Stimulated activated CD4-positive, alpha-beta T cell treated with anti-CD3 and anti-CD28 coated beads, TNF-alpha, amount 100 ng/mL, for 1 hour (primary cell): ENCODE measurements at regions not wholly inside any gene's neighbourhood (a gene's known extent, or its start where the extent isn't known, plus 50 kb on each side); places are given as distances from the start of the nearest gene placed in this dataset.

Experiments
- DNase-seq, 3 donors: peaks; one replicate each; pipeline ENCODE4 v3.0.0-alpha.2; 2020; ENCODE audit warnings: low read depth in 3 of 3, low spot score in 1 of 3

- no peak for DNase-seq
Observed at GRCh38 chr2:41872646-41873045, 175.2 kb upstream of the PKDCC start.

- DNase-seq: no peak
Observed at GRCh38 chr2:41873102-41874031, 174.5 kb upstream of the PKDCC start.

GRCh38 chr2:41877114-41877678 lies 170.6 kb upstream of the PKDCC start:
- DNase-seq: no peak

DNA sequence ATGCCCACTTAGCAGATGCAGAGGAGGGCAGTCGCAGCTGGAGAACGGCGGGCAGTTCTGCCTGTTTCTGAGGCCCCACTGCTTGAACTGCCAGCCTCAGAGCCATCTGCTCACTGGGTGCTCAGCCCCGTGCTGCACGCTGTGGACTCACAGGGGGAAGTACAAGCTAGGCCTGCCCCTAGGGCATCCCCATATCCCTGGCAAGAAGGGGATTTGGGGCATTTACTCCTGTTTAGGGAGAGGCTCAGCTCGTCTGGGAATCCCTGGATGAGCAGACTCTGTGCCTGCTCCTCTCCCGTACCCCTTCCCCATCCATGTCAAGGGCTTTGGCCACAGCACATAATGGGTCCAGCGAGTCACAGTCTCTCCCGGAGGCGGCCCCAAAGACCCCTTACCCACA lies 169.8 kb upstream of the PKDCC start:
- DNase-seq: no peak

DNA sequence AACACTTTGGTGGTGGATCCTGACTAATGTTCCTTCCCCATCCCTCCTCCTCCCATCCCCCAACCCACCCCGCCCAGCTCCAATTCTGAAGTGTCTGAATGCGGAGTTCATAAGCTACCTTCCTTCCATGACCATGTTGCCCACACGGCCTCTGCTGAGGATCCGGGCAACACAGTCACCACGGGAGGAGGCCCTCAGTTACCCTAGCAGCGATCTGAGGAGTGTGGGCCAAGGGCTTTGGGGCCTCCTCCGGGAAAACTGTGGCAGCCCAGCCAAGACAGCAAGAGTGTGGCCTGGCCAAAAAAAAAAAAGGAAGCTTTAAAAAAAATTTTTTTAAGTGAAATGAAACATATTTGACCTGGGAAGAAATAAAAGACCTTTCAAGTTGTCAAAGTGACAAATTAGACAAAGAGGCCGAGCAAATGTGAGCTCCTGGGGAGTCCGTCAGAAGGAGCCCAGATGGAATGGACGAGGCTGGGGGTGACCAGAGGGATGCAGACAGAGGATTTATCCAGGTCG lies 169.0 kb upstream of the PKDCC start:
- DNase-seq: no peak

GRCh38 chr2:41879235-41879916 lies 168.4 kb upstream of the PKDCC start:
- no peak for DNase-seq

GRCh38 chr2:41880561-41881243 lies 167.1 kb upstream of the PKDCC start:
- DNase-seq: no peak

- DNase-seq: no peak
Observed at GRCh38 chr2:41881249-41881648, 166.6 kb upstream of the PKDCC start.

GRCh38 chr2:41884718-41885117 lies 163.1 kb upstream of the PKDCC start:
- DNase-seq: no peak

DNA sequence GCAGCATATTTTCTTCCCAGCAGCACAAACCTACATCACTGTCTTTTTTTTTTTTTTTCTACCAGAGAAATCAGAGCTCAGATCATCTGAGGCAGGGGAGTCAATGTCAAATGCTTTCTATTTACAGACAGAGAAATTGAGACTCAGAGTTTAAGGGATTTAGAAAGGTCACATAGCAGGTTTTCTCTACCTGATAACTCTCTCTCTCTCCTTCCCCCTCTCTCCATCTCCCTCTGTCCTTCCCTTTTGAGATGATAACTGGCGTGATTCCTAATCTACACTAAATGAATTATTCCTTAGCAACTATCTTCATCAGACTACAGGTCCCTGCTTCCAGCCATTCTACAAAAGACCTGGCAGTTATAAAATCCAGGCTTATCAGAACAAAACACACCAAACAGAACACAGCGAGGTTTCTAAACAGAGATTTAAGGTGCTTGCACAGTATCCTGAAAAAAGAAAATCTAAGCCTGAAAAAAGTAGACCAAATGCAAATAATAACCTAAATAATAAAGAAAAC lies 161.6 kb upstream of the PKDCC start:
- no peak for DNase-seq

DNA sequence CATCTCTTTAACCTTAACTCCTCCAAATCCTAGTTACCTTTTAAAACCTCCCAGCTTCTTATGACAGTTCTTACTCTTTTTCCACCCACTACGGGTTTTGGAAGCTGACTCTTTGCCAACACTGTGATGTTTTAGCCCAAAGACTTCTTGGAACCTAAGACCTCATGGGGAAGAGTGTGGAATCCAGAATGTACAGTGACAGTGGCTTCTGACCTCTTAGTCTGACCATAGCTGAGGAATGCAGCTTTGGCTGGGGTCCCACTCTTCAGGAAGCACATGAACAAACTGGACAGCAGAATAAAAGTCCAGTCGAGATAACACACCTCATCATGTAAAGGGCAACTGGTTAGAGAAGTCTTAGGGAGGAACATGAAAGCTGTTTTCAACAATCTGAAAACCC lies 161.1 kb upstream of the PKDCC start:
- DNase-seq: no peak

DNA sequence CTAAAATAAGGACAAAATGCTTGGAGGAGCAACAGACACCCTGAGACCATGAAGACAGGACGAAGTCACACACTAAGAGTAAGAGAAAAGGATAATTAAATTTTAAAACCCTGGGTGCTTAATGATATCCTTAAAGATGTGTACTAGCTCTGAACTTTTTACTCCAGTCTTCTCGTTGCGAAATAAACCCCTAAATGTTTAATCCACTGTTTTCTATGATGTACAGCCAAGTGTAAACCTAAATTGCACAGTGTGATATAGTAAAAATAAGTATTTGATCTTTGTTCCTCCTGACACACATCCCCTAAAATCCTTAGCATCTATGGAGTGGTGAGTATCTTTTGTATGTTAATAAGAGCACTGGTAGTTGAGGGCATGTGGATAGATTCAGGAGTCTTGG lies 157.5 kb upstream of the PKDCC start:
- no peak for DNase-seq

GRCh38 chr2:41892476-41892875 lies 155.3 kb upstream of the PKDCC start:
- DNase-seq: no peak

DNA sequence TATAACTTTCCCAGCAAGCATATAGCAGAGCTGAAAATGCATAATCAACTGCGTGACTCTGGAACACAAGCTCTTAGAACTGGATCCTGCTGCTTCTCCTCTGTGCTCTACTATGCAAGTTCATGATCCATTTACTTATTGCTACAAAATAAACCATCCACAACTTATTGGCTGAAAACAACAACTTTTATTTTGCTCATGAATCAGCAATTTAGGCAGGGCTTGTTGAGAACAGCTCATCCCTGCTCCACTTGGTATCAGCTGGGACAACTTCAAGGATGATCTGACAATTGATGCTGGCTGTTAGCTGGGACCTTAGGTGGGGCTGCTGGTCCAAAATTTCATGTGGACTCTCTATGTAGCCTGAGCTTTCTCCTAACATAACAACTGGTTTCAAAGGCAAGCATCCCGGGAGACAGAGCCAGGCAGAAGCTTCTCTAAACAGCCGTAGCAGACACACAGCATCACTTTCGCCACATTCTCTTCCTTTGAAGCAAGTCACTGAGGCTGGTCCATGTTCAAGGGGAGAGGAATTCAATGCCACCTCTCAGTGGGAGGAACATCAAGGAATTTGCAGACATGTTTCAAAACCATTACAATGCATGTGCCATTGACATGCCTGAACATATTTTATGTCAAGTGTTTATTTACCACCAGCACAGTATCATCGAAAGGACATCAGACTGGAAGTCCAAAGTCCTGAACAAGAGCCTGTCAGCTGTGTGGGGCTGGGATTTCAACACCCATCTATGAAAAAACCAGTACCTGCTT lies 153.1 kb upstream of the PKDCC start:
- no peak for DNase-seq

DNA sequence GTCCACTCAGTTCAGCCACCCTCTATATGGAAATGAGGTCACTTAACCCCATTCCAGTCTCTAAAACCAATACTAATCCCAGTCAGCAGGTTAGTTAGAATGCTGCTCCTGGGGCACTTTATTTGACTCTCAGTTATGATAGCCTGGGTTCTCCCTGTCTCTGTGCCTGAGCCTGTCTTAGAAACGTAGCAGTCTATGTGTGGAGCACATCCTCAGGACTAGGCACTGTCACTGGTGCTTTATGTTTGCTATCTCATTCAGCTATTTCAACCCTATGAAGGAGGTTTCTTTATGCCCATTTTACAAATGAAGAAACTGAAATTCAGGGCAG lies 152.5 kb upstream of the PKDCC start:
- DNase-seq: no peak

DNA sequence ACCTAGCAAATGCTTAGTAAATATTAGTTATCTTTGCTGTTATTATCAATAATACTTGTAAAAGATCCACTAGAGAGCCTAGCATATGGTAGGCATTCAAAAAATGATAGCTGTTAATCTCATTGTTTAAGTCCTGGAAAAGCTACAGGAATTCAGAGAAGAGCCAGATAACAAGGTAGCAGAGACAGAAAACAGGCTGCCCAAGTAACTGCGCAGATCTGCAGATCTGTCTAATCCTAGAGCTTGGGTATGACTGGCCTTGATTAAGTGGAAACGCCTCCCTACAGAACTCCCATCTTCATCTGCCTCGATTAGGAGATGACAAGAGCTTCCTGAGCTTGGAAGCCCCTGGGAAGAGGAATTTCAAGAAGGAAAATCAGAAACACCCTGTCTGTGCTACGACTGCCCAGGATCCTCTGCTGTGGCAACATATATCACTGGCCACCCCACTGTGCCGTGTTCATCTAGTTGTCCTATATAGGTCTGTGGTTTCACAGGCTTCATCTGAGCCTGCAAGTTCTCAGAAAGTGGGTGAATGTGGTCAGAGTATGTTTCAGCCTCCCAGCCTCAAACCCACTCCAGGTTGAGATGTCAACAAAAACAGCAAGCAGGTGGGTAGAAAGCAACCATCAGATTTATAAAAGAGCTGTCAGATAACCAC lies 151.5 kb upstream of the PKDCC start:
- DNase-seq: no peak

GRCh38 chr2:41899189-41899588 lies 148.6 kb upstream of the PKDCC start:
- no peak for DNase-seq

DNA sequence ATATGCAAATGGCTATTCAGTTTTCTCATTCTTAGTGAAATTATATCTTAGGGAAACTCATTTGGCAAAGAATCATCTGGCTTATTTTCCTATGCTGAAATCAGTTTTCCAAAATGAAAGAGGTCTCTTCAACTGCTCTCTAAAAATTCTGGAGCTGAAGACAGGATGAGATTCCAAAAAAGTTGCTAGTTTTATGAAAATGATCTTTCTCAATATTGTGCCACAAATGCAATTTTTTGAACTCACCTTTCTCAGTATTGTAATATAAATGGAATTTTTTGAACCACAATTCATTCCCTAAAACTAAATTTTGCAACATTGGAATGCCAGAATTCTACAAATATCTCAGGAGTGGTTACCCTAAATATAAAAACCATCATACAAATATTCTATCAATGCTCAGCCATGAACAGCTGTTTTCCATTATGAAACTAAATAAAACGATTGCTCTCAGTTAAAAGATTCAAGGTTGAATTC lies 147.7 kb upstream of the PKDCC start:
- no peak for DNase-seq

DNA sequence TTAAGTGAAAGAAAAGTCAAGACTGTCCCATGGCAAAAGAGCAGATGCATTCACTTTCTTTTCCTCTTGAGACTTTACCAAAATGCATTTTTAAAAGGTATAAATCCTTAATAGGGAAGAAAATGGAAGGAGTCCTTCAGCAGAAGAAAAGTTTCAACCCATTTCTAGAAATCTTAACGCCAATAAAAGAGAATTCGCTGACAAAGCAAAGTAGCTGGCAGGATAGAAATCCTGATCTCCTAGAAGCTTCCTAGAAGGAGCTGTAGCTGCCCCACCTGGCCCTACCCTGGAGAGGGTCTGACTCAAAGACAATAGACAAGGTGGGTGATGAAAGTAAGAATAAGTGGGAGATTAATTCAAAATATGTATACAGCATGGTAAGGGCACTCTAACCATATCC lies 144.9 kb upstream of the PKDCC start:
- no peak for DNase-seq
